ENCODE measurements at regions not wholly inside any gene's neighbourhood (a gene's known extent, or its start where the extent isn't known, plus 50 kb on each side); places are given as distances from the start of the nearest gene placed in this dataset.

- Histone ChIP-seq H3K4me3 (ENCODE audit: low read depth, low read length) (no peak overlapping the region), H3K4me1 (no peaks in the 10 kb centered on the region), H3K9me3 (no peaks in the 10 kb centered on the region), H3K27me3 (no peaks in the 10 kb centered on the region), H3K36me3 (no peaks in the 10 kb centered on the region)
- no peak for DNase-seq
- TF ChIP-seq, protein P1, sequence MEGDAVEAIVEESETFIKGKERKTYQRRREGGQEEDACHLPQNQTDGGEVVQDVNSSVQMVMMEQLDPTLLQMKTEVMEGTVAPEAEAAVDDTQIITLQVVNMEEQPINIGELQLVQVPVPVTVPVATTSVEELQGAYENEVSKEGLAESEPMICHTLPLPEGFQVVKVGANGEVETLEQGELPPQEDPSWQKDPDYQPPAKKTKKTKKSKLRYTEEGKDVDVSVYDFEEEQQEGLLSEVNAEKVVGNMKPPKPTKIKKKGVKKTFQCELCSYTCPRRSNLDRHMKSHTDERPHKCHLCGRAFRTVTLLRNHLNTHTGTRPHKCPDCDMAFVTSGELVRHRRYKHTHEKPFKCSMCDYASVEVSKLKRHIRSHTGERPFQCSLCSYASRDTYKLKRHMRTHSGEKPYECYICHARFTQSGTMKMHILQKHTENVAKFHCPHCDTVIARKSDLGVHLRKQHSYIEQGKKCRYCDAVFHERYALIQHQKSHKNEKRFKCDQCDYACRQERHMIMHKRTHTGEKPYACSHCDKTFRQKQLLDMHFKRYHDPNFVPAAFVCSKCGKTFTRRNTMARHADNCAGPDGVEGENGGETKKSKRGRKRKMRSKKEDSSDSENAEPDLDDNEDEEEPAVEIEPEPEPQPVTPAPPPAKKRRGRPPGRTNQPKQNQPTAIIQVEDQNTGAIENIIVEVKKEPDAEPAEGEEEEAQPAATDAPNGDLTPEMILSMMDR (IDR thresholded peaks at IDR 0.05; ENCODE audit: low read depth, low read length): no peak
Observed at GRCh38 chr4:126807132-126807531, 825.6 kb upstream of the INTU start.

DNA sequence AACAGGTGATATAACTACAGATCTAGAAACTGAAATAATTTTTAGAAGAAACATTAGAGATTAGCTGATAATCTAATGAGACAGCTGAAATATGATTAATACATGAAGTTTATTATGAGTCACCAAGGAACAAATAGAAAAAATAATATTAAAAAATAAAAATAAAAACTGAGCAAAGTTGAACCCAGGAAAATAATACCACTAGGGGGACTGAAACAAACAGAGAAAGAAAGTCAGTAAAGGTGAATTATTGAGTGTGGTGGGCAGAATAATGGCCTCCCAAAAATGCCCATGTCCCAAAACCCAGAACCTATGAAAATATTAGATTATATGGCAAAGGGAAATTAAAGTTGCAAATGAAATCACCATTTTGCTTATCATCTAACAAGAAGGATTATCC is 820.7 kb upstream of the INTU start:
- DNase-seq: no peak
- Histone ChIP-seq H3K4me1 (no peaks in the 10 kb centered on the region), H3K4me3 (ENCODE audit: low read depth, low read length) (no peak overlapping the region), H3K9me3 (no peaks in the 10 kb centered on the region), H3K36me3 (no peaks in the 10 kb centered on the region), H3K27me3 (no peaks in the 10 kb centered on the region)
- TF ChIP-seq, protein P1 (IDR thresholded peaks at IDR 0.05; ENCODE audit: low read depth, low read length): no peak

- TF ChIP-seq, protein P1 (IDR thresholded peaks at IDR 0.05; ENCODE audit: low read depth, low read length): no peak
- 0 out of 2 replicates have a peak, but pooled peaks cover 3% of the 10 kb centered on the region for H3K9me3 ChIP-seq
- no peaks in the 10 kb centered on the region for H3K4me1 ChIP-seq
- no peak overlapping the region for H3K4me3 ChIP-seq (ENCODE audit: low read depth, low read length)
- H3K36me3 ChIP-seq: no peaks in the 10 kb centered on the region
- DNase-seq: no peak
- no peaks in the 10 kb centered on the region for H3K27me3 ChIP-seq
Observed at GRCh38 chr4:126820631-126821030, 812.1 kb upstream of the INTU start.

- no peak overlapping the region for H3K4me3 ChIP-seq (ENCODE audit: low read depth, low read length)
- DNase-seq: no peak
- H3K9me3 ChIP-seq: 0 out of 2 replicates have a peak, but pooled peaks cover 3% of the 10 kb centered on the region
- no peaks in the 10 kb centered on the region for H3K36me3 ChIP-seq
- H3K27me3 ChIP-seq: no peaks in the 10 kb centered on the region
- TF ChIP-seq, protein P1 (IDR thresholded peaks at IDR 0.05; ENCODE audit: low read depth, low read length): no peak
- H3K4me1 ChIP-seq: no peaks in the 10 kb centered on the region
Observed at GRCh38 chr4:126821152-126821551, 811.6 kb upstream of the INTU start.

GRCh38 chr4:126825083-126825482 is 807.7 kb upstream of the INTU start:
- TF ChIP-seq, protein P1 (IDR thresholded peaks at IDR 0.05; ENCODE audit: low read depth, low read length): no peak
- H3K36me3 ChIP-seq: no peaks in the 10 kb centered on the region
- H3K4me1 ChIP-seq: no peaks in the 10 kb centered on the region
- DNase-seq: no peak
- H3K4me3 ChIP-seq (ENCODE audit: low read depth, low read length): no peak overlapping the region
- 0 out of 2 replicates have a peak, but pooled peaks cover 3% of the 10 kb centered on the region for H3K9me3 ChIP-seq
- no peaks in the 10 kb centered on the region for H3K27me3 ChIP-seq

DNA sequence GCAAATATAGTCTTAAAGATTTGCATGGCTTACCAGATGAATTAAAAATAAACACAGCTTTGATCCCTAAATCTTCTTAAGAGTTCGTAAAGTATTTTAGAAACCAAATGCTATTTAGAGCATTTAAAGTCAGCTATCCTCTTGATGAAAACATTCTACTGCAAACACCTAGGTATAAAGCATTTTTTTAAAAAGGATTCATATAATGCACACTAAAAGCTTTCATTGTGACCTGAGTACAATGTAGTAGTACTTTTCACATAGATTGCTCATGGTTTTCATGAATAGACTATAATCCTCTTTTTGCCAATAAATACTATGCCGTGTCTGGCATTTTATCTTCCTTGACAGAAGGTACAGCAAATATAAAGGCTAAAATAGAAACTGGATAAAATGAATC is 805.1 kb upstream of the INTU start:
- no peak overlapping the region for H3K4me3 ChIP-seq (ENCODE audit: low read depth, low read length)
- no peaks in the 10 kb centered on the region for H3K27me3 ChIP-seq
- no peak for DNase-seq
- H3K9me3 ChIP-seq: 0 out of 2 replicates have a peak, but pooled peaks cover 3% of the 10 kb centered on the region
- H3K4me1 ChIP-seq: no peaks in the 10 kb centered on the region
- TF ChIP-seq, protein P1 (IDR thresholded peaks at IDR 0.05; ENCODE audit: low read depth, low read length): no peak
- no peaks in the 10 kb centered on the region for H3K36me3 ChIP-seq

All from BE2C (cell line).